Prostate gland (tissue), 2 donors: ENCODE measurements at regions not wholly inside any gene's neighbourhood (a gene's known extent, or its start where the extent isn't known, plus 50 kb on each side); places are given as distances from the start of the nearest gene placed in this dataset.

Source experiments
- DNase-seq: peaks from one replicate; pipeline ENCODE4 v3.0.0-alpha.2; 2019; ENCODE audit warnings: low spot score
- H3K27ac ChIP-seq, 2 donors: fragments of 200-600 bp; sonication (generic); 2 replicates each; pipeline ENCODE4 v1.5.1; 2017 to 2019
- H3K27me3 ChIP-seq: fragments of 200-600 bp; sonication (generic); replicated peaks from 2 replicates; pipeline ENCODE4 v1.5.1; 2019; ENCODE audit not compliant: insufficient read depth
- H3K36me3 ChIP-seq, 2 donors: fragments of 200-600 bp; sonication (generic); 1 replicate in 1 of 2; 2 replicates in 1 of 2; pipeline versions ENCODE4 v1.5.1 to v1.8.1; 2017 to 2019
- H3K4me1 ChIP-seq: fragments of 200-600 bp; sonication (generic); replicated peaks from 2 replicates; pipeline ENCODE4 v1.5.1; 2019
- H3K4me3 ChIP-seq, 2 donors: fragments of 200-600 bp; sonication (generic); 2 replicates each; pipeline ENCODE4 v1.5.1; 2017 to 2019
- H3K9me3 ChIP-seq: fragments of 200-600 bp; sonication (generic); 2 replicates; pipeline ENCODE4 v1.5.1; 2017
- CTCF ChIP-seq, 4 experiments: fragments of 200-600 bp in 2 of 4; fragments of 450-650 bp in 2 of 4; sonication (generic) in 2 of 4; IDR thresholded peaks; 1 replicate in 3 of 4; 2 replicates in 1 of 4; pipeline ENCODE4 v1.5.1; 2016 to 2019; ENCODE audit warnings: antibody characterized with exemption in 4 of 4, mild to moderate bottlenecking in 2 of 4, moderate library complexity in 2 of 4
- POLR2A ChIP-seq: fragments of 450-650 bp; IDR thresholded peaks from one replicate; pipeline ENCODE4 v1.6.1; 2016; ENCODE audit warnings: antibody characterized with exemption, mild to moderate bottlenecking
- POLR2AphosphoS5 ChIP-seq: sonication (generic); formaldehyde crosslinking; IDR thresholded peaks from one replicate; pipeline ENCODE4 v1.6.1; 2017; ENCODE audit warnings: antibody characterized with exemption
- WGBS: methylation state at CpG from one replicate; pipeline ENCODE4 v1.1.5; 2018; 5-methylcytosine and 5-hydroxymethylcytosine counted together
- intact Hi-C: fragments of 100-400 bp; cut with DNase I; formaldehyde crosslinking; loops from one replicate; pipeline ENCODE4 v1.14.2; 2022

- H3K4me1 ChIP-seq, result no peaks in the 10 kb centered on the region
- intact Hi-C loops, result no loop called here
- DNase-seq, result no peak
Measured at GRCh38 chr10:78225594-78225993, 191.9 kb downstream of the RPS24 start.

GRCh38 chr10:78229489-78229888, 195.8 kb downstream of the RPS24 start:
- no peaks in the 10 kb centered on the region for H3K4me1 ChIP-seq
- no peaks in the 10 kb centered on the region for H3K36me3 ChIP-seq
- WGBS, result 59% methylated on average over 9 of the region's 9 CpGs
- H3K4me3 ChIP-seq, result no peak overlapping the region
- TF ChIP-seq POLR2A (no peak), POLR2AphosphoS5 (no peak), CTCF (IDR thresholded peaks at IDR 0.05) (no peak)
- no peaks in the 10 kb centered on the region for H3K9me3 ChIP-seq
- H3K27ac ChIP-seq, result no peak overlapping the region
- no peak for DNase-seq
- intact Hi-C loops, result no loop called here
- H3K27me3 ChIP-seq, result no peaks in the 10 kb centered on the region

More at GRCh38 chr10:78225594-78225993, 191.9 kb downstream of the RPS24 start:
- H3K27me3 ChIP-seq, result no peaks in the 10 kb centered on the region
- no peaks in the 10 kb centered on the region for H3K36me3 ChIP-seq
- TF ChIP-seq POLR2A (no peak), POLR2AphosphoS5 (no peak), CTCF (IDR thresholded peaks at IDR 0.05) (no peak)
- no peak overlapping the region for H3K4me3 ChIP-seq
- WGBS, result 92% methylated on average over 10 of the region's 10 CpGs
- H3K27ac ChIP-seq, result no peak overlapping the region
- H3K9me3 ChIP-seq, result no peaks in the 10 kb centered on the region

GRCh38 chr10:78229950-78230675, 196.4 kb downstream of the RPS24 start:
- no peak overlapping the region for H3K4me3 ChIP-seq
- intact Hi-C loops, result no loop called here
- no peaks in the 10 kb centered on the region for H3K4me1 ChIP-seq
- no peaks in the 10 kb centered on the region for H3K36me3 ChIP-seq
- H3K27ac ChIP-seq, result no peak overlapping the region
- no peaks in the 10 kb centered on the region for H3K27me3 ChIP-seq
- H3K9me3 ChIP-seq, result no peaks in the 10 kb centered on the region
- 90% methylated on average over 5 of the region's 5 CpGs for WGBS
- DNase-seq, result no peak
- TF ChIP-seq POLR2A (no peak), CTCF (IDR thresholded peaks at IDR 0.05) (no peak)

- 94% methylated on average over 5 of the region's 5 CpGs for WGBS
- intact Hi-C loops, result no loop called here
- DNase-seq, result no peak
Measured at GRCh38 chr10:78231327-78231726, 197.7 kb downstream of the RPS24 start.

More at GRCh38 chr10:78231327-78231726, 197.7 kb downstream of the RPS24 start:
- Histone ChIP-seq H3K9me3 (no peaks in the 10 kb centered on the region), H3K4me3 (no peak overlapping the region), H3K27ac (no peak overlapping the region), H3K4me1 (no peaks in the 10 kb centered on the region), H3K36me3 (no peaks in the 10 kb centered on the region), H3K27me3 (no peaks in the 10 kb centered on the region)
- no peak for TF ChIP-seq POLR2A
- no peak for TF ChIP-seq CTCF (IDR thresholded peaks at IDR 0.05)
- TF ChIP-seq POLR2AphosphoS5, result no peak
